Breast epithelium (tissue), 3 donors: ENCODE measurements at regions not wholly inside any gene's neighbourhood (a gene's known extent, or its start where the extent isn't known, plus 50 kb on each side); places are given as distances from the start of the nearest gene placed in this dataset.

Source experiments
- CTCF ChIP-seq, 3 donors: fragments of 450-650 bp; IDR thresholded peaks; one replicate each; pipeline ENCODE4 v1.5.1; 2016 to 2017; ENCODE audit warnings: antibody characterized with exemption in 3 of 3, mild to moderate bottlenecking in 3 of 3, moderate library complexity in 3 of 3
- POLR2A ChIP-seq: fragments of 450-650 bp; IDR thresholded peaks from one replicate; pipeline ENCODE4 v1.6.1; 2016; ENCODE audit warnings: antibody characterized with exemption, mild to moderate bottlenecking, moderate library complexity
- POLR2AphosphoS5 ChIP-seq, 3 donors: sonication (generic); formaldehyde crosslinking; IDR thresholded peaks; one replicate each; pipeline ENCODE4 v1.6.1; 2017; ENCODE audit warnings: antibody characterized with exemption in 3 of 3

GRCh38 chr15:61483599-61483998, 254.5 kb upstream of the RORA start:
- TF ChIP-seq CTCF (IDR thresholded peaks at IDR 0.05) (no peak), POLR2A (no peak), POLR2AphosphoS5 (IDR thresholded peaks at IDR 0.05) (no peak)
